SK-N-SH treated with all-trans-retinoic acid at 6 μM for 48 hours (cell line): ENCODE measurements at regions not wholly inside any gene's neighbourhood (a gene's known extent, or its start where the extent isn't known, plus 50 kb on each side); places are given as distances from the start of the nearest gene placed in this dataset.

Experiments used
- ARNTL ChIP-seq: fragments of 450-650 bp; formaldehyde crosslinking; IDR thresholded peaks from 2 replicates; pipeline ENCODE4 v1.5.0; 2020; ENCODE audit warnings: low read depth, mild to moderate bottlenecking, moderate library complexity, borderline replicate concordance
- CREB5 ChIP-seq: fragments of 250-450 bp; sonication (Bioruptor Pico); IDR thresholded peaks from 2 replicates; pipeline ENCODE4 v1.5.1; 2020; ENCODE audit warnings: low read depth, mild to moderate bottlenecking, moderate library complexity
- CSRNP3 ChIP-seq: fragments of 250-450 bp; sonication (Bioruptor Pico); IDR thresholded peaks from 2 replicates; pipeline ENCODE4 v1.5.1; 2021; ENCODE audit warnings: mild to moderate bottlenecking, moderate library complexity
- ESRRG ChIP-seq: fragments of 250-450 bp; sonication (Bioruptor Pico); IDR thresholded peaks from 2 replicates; pipeline ENCODE4 v1.6.1; 2021; ENCODE audit warnings: mild to moderate bottlenecking
- ISL1 ChIP-seq: fragments of 250-450 bp; sonication (Bioruptor Pico); IDR thresholded peaks from 2 replicates; pipeline ENCODE4 v2.1.2; 2022; ENCODE audit warnings: mild to moderate bottlenecking, moderate library complexity
- PATZ1 ChIP-seq: fragments of 250-450 bp; sonication (Bioruptor Pico); IDR thresholded peaks from 2 replicates; pipeline ENCODE4 v1.8.0; 2020; ENCODE audit warnings: mild to moderate bottlenecking, moderate library complexity, borderline replicate concordance
- POU6F1 ChIP-seq: fragments of 250-450 bp; sonication (Bioruptor Pico); IDR thresholded peaks from 2 replicates; pipeline ENCODE4 v1.8.0; 2021; ENCODE audit warnings: low read depth, mild to moderate bottlenecking, moderate library complexity, borderline replicate concordance
- RARB ChIP-seq: fragments of 250-450 bp; sonication (Bioruptor Pico); IDR thresholded peaks from 2 replicates; pipeline ENCODE4 v1.8.0; 2021; ENCODE audit warnings: mild to moderate bottlenecking, moderate library complexity
- SNAI2 ChIP-seq: fragments of 250-450 bp; sonication (Bioruptor Pico); IDR thresholded peaks from 2 replicates; pipeline ENCODE4 v1.5.0; 2020; ENCODE audit warnings: mild to moderate bottlenecking, moderate library complexity
- TCF4 ChIP-seq: fragments of 250-450 bp; sonication (Bioruptor Pico); IDR thresholded peaks from 2 replicates; pipeline ENCODE4 v1.8.0; 2021; ENCODE audit warnings: mild to moderate bottlenecking, moderate library complexity, borderline replicate concordance
- ZFP3 ChIP-seq: fragments of 250-450 bp; sonication (Bioruptor Pico); IDR thresholded peaks from 2 replicates; pipeline ENCODE4 v1.5.0; 2020; ENCODE audit warnings: mild to moderate bottlenecking, moderate library complexity
- ZFP30 ChIP-seq: fragments of 450-650 bp; formaldehyde crosslinking; IDR thresholded peaks from 2 replicates; pipeline ENCODE4 v1.5.0; 2022; ENCODE audit warnings: mild to moderate bottlenecking, moderate library complexity
- ZNF565 ChIP-seq: fragments of 450-650 bp; formaldehyde crosslinking; conservative IDR thresholded peaks from 2 replicates; pipeline ENCODE4 v1.5.0; 2020; ENCODE audit warnings: low read depth, mild to moderate bottlenecking, moderate library complexity

- no peak for TF ChIP-seq POU6F1
- TF ChIP-seq ESRRG: no peak
- no peak for TF ChIP-seq ZNF565 (CRISPR knock-in tag)
- no peak for TF ChIP-seq CREB5
- TF ChIP-seq ZFP3 (CRISPR knock-in tag): no peak
- TF ChIP-seq PATZ1 (CRISPR knock-in tag): no peak
- TF ChIP-seq TCF4: no peak
- no peak for TF ChIP-seq ARNTL (CRISPR knock-in tag)
- no peak for TF ChIP-seq ISL1 (CRISPR knock-in tag)
- no peak for TF ChIP-seq RARB
- no peak for TF ChIP-seq CSRNP3
- TF ChIP-seq SNAI2 (CRISPR knock-in tag): no peak
- no peak for TF ChIP-seq ZFP30
These were observed 386.2 kb downstream of the PTH2R start for GRCh38 chr2:208792766-208793165.
